ENCODE measurements at regions not wholly inside any gene's neighbourhood (a gene's known extent, or its start where the extent isn't known, plus 50 kb on each side); places are given as distances from the start of the nearest gene placed in this dataset.

- intact Hi-C loops (cut with DNase I), result loop anchor here (10.0 kb wide), 1 partner anchor 111 kb away; no protein-coding TSS in a partner anchor
Observed at GRCh38 chr6:142676027-142676443, 268.9 kb downstream of the HIVEP2 start.

DNA sequence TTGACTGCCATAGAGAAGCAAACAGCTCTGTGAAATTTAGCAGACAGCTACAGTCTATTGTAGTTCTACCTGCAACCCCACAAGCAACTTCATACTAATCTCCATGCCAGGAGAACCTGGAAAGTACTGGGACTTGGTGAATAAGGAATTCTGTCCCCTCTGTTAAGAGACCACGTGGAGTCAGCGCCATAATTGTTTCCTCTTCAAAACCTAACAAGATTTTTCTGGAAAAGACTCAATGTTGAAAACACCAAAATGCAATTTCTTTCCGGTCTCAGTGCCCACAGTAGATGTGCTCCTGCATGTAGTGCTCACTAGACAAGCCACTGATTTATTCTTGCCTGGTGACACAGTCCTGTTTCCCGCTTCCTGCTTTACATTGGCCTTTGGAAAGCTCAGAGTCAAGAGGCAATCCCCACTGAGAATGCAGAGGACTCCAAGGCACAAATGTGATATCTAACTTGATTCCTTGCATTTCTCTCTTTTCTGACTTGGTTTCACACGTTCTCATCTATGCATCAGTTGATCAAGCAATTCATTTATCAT is 268.3 kb downstream of the HIVEP2 start:
- DNase-seq, result no peak
- intact Hi-C loops (cut with DNase I), result loop anchor here (10.0 kb wide), 1 partner anchor 112 kb away; no protein-coding TSS in a partner anchor

More at GRCh38 chr6:142676027-142676443, 268.9 kb downstream of the HIVEP2 start:
- DNase-seq, result no peak

DNA sequence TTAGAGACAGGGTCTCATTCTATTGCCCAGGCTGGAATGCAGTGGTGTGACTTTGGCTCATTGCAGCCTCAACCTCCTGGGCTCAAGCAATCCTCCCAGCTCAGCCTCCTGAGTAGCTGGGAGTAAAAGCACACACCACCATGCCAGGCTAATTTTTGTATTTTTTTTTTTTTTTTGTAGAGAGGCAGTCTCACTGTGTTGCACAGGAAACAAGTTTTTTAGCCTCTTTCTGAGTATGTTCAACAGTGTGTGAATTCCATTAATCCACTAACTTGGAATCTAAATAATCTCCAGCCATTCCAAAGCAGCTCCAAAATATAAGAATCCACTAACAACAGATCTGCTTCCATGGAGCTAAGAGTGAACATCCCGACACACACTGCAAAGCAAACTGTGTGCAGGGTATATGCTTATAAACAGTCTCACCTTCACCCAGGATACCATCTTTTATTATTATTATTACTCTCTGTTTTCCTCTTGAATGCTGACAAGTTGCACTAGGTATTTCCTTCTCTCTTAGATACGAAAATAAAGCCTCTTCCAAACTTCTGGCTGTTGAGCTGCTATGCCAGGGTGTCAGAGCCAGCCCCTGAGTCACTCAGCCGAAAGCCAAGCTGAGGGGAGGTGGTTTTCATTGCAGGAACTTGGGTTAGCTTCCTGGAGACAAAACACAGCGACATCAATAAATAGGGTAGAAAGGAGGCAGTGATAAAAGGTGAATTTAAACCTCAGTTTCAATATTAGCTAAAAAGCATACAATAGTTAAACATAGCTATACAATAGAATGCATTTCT is 264.9 kb downstream of the HIVEP2 start:
- DNase-seq, result peak in 5 of 10 donors; percentile 33 to 87 (median 76)
- intact Hi-C loops (cut with DNase I), result loop anchor here (10.0 kb wide), 1 partner anchor 115 kb away; no protein-coding TSS in a partner anchor

DNA sequence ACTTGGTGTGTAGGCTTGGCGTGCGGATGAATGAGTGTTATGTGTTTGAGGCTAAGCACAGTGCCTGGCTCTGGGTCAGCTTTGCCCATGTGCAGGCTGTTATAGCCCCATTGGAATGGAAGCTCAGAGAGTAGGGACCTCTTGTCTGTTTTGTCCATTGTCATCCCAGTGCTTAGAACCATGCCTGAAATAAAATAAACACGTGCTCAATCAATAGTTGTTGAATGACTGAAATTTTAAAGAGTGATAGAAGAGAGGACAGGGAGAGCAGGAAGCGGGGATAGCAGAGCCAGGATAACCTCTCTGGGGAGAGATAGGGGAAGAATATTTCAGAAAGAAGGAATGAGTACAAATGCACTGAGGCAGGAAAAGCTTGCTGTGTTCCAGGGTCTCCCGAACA is 263.9 kb downstream of the HIVEP2 start:
- intact Hi-C loops (cut with DNase I), result no loop called here
- DNase-seq, result no peak

DNA sequence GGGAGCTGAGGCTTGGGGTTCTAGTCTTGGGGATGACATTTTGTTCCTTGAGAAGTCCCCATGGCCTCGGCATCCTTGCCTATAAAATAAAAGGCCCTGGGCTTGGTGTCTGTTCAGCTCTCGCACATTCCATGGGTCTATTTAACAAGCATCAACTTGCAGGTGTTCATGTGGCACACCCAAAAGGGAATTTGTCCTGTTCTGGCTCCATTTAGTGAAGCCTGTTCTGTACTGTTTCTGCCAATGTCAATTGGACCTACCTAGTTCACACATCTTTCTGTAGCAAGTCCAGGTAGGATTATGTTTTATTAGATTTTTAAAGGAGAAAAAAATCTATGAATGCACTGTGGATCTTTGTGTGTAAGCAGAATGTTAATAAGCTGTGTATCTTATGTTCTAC is 262.0 kb downstream of the HIVEP2 start:
- DNase-seq, result no peak
- intact Hi-C loops (cut with DNase I), result no loop called here

DNA sequence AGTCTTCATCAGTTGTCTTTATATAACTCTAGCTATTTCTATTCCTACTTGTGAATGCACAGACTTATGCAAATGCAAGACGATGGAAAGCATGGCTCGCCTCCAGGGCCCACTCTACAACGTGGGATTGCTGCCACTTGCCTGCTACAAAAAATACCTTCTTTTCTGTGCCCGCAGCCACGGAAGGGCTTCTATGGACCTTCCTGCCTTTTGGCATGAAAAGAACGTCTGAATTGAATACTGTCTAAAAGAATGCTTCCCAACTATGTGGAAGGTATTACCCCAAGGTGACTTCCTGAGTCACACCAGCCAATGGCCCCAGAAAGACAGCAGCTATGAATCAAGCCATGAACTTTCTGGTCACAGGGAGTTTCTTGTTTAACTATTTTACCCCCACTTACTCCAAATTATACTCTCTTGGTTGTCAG is 261.2 kb downstream of the HIVEP2 start:
- DNase-seq, result peak in 8 of 10 donors; percentile 56 to 95 (median 78)
- intact Hi-C loops (cut with DNase I), result no loop called here

GRCh38 chr6:142684371-142684770 is 260.6 kb downstream of the HIVEP2 start:
- DNase-seq, result no peak
- intact Hi-C loops (cut with DNase I), result no loop called here

DNA sequence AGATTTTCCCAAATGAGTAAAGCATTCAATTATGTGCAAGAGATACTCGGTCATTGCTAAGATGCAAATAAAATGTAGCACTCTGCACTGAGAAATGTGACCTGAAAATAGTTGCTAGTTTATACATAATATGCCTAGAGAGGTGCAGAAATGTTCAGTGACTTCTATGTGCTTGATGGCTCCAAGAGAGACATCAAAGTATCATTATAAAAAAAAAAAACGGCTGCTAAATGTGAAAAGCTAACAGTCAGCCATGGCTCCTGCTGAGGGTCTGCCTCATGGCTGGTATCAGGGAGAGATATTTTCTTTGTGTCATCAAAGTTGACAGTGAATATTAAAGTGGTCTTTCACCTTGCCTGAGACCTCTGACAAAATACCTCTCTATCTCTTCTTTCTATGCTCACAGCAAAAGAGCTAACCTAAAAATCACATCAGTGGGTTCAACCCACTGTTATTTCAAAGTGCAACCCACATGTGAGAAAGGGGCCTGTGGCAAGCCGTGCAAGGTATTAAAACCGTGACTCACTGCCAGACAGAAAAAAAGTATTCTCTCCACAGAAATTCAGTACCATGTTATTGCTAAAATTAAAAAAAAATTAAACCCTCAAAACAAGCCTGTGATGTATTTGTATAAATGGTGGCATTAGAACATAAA is 259.0 kb downstream of the HIVEP2 start:
- DNase-seq, result no peak
- intact Hi-C loops (cut with DNase I), result no loop called here

- intact Hi-C loops (cut with DNase I), result no loop called here
- DNase-seq, result no peak
Observed at GRCh38 chr6:142686507-142686887, 258.5 kb downstream of the HIVEP2 start.

GRCh38 chr6:142692942-142693341 is 252.0 kb downstream of the HIVEP2 start:
- intact Hi-C loops (cut with DNase I), result loop anchor here (2.0 to 10.0 kb wide), 4 partner anchors 192 to 736 kb away; no protein-coding TSS in a partner anchor
- peak in 8 of 10 donors; percentile 58 to 91 (median 72) for DNase-seq

- DNase-seq, result no peak
- intact Hi-C loops (cut with DNase I), result loop anchor here (2.0 to 10.0 kb wide), 4 partner anchors 191 to 735 kb away; no protein-coding TSS in a partner anchor
Observed at GRCh38 chr6:142693441-142693840, 251.5 kb downstream of the HIVEP2 start.

DNA sequence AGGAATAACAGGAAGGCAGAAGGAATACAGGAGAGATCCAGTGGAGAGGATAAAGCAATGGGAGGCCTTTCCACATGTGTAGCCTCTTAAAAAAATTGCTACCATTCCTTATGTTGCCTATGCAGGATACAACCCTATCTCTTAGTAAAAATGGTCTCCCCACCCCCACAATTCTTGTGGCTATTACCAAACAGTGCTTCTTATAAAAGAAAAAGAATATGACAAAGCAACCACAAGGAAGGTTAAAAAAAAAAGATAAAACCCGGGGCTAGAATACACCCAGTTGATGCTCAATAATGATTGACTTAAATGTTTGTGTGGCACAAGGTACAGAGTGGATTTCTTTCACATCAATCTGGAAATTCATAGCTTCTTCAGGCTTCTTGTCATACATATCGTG is 250.9 kb downstream of the HIVEP2 start:
- intact Hi-C loops (cut with DNase I), result loop anchor here (5.0 to 10.0 kb wide), 3 partner anchors 191 to 333 kb away; no protein-coding TSS in a partner anchor
- no peak for DNase-seq

- intact Hi-C loops (cut with DNase I), result loop anchor here (10.0 kb wide), 1 partner anchor 190 kb away; no protein-coding TSS in a partner anchor
- DNase-seq, result no peak
Observed at GRCh38 chr6:142695016-142695415, 250.0 kb downstream of the HIVEP2 start.

DNA sequence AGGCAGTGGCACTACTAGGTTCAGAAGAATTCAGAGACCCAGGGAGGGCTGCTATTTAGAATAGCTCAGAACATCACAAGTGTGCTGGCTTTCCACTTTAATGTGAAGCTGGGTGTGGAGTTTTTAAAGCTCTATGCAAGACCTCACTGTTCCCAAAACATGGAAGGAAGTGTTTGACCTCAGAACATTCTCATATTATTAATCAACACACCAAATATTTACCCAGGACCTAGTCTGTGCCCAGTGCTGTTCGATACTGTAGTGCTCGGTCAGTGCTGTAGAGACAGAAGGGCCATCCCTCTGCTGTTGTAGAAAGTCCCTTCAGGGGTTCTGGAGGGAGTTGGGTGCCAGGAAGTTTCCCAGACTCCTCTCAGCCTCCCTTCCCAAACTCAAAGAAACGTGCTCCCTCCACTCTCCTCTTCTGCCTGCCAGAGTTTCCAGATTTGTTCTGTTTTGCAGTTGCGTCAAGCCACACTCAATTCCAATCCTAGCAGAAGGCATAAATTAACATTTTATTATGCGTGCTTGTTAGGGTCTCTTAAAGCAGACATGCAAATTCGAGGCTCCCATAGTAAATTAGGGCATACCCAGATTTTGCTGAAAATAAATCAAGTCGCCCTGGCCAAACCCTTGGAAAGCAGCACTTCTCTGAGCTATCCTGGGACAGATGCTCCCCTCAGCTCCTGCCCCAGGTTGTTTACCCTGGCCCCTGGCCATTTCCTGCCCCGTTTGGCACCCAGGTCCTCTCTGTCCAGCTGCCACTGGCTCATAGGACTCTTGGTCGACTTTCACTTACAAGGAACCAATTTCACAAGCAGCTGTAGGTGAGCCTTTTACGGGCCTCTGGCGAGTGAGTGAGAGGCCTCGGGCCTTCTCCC is 248.6 kb downstream of the HIVEP2 start:
- intact Hi-C loops (cut with DNase I), result loop anchor here (10.0 kb wide), 1 partner anchor 188 kb away; no protein-coding TSS in a partner anchor
- peak in 1 of 10 donors; percentile 49 for DNase-seq

GRCh38 chr6:142697001-142697335 is 248.0 kb downstream of the HIVEP2 start:
- intact Hi-C loops (cut with DNase I), result loop anchor here (10.0 kb wide), 1 partner anchor 188 kb away; no protein-coding TSS in a partner anchor
- DNase-seq, result no peak

GRCh38 chr6:142697922-142698321 is 247.1 kb downstream of the HIVEP2 start:
- peak in 3 of 10 donors; percentile 29 to 82 (median 70) for DNase-seq
- intact Hi-C loops (cut with DNase I), result loop anchor here (10.0 kb wide), 1 partner anchor 187 kb away; no protein-coding TSS in a partner anchor

GRCh38 chr6:142698751-142699150 is 246.2 kb downstream of the HIVEP2 start:
- no peak for DNase-seq
- intact Hi-C loops (cut with DNase I), result loop anchor here (10.0 kb wide), 1 partner anchor 186 kb away; no protein-coding TSS in a partner anchor

GRCh38 chr6:142699391-142699790 is 245.6 kb downstream of the HIVEP2 start:
- intact Hi-C loops (cut with DNase I), result loop anchor here (10.0 kb wide), 1 partner anchor 185 kb away; no protein-coding TSS in a partner anchor
- DNase-seq, result no peak

DNA sequence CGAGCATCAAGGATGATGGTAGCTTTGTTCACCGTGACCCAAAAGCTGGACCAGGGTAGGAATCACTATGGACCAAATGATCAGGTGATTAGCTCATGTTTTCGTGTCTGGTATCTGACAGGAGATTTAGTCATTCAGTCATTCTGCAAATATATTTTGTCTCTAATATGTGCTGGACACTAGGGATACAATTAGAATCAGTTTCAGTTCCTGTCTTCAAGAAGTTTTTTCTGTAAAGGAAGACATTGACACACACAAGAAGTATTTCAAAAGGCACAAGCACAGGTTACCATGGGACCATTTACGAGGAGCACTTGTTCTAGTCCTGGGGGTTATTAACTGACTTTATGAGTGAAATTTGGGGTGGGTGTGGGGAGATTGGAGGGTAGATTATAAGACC is 244.9 kb downstream of the HIVEP2 start:
- no peak for DNase-seq
- intact Hi-C loops (cut with DNase I), result no loop called here

All from posterior cingulate gyrus (tissue), 11 donors.